Skin of body (tissue), 1 donor: ENCODE measurements at regions not wholly inside any gene's neighbourhood (a gene's known extent, or its start where the extent isn't known, plus 50 kb on each side); places are given as distances from the start of the nearest gene placed in this dataset.
"Not testable (repeated sequence)": the region's sequence is repeated elsewhere in the genome, so short reads cannot be mapped to it uniquely, and the experiment has no call there.

Experiments used
- DNase-seq: peaks from one replicate; lab custom pipeline; 2025; lab: John Stamatoyannopoulos, UW

- DNase-seq, result no peak
Measured at GRCh38 chr4:148881860-148882643, 439.8 kb upstream of the NR3C2 start.

- no peak for DNase-seq
Measured at GRCh38 chr4:148874331-148874730, 432.1 kb upstream of the NR3C2 start.

GRCh38 chr4:148868191-148868590, 426.0 kb upstream of the NR3C2 start:
- DNase-seq, result no peak

GRCh38 chr4:148866666-148867065, 424.5 kb upstream of the NR3C2 start:
- no peak for DNase-seq

- DNase-seq, result no peak
Measured at GRCh38 chr4:148857973-148858534, 415.8 kb upstream of the NR3C2 start.

- DNase-seq, result no peak
Measured at GRCh38 chr4:148857239-148857972, 415.2 kb upstream of the NR3C2 start.

- no peak for DNase-seq
Measured at GRCh38 chr4:148854203-148854602, 412.0 kb upstream of the NR3C2 start.

GRCh38 chr4:148852092-148852699, 410.0 kb upstream of the NR3C2 start:
- DNase-seq, result no peak

- DNase-seq, result no peak
Measured at GRCh38 chr4:148850257-148850995, 408.2 kb upstream of the NR3C2 start.

GRCh38 chr4:148849581-148849980, 407.4 kb upstream of the NR3C2 start:
- no peak for DNase-seq

- DNase-seq, result no peak
Measured at GRCh38 chr4:148847544-148848255, 405.5 kb upstream of the NR3C2 start.

- no peak for DNase-seq
Measured at GRCh38 chr4:148845609-148846008, 403.4 kb upstream of the NR3C2 start.

- DNase-seq, result no peak
Measured at GRCh38 chr4:148843625-148844024, 401.4 kb upstream of the NR3C2 start.

GRCh38 chr4:148842843-148843242, 400.6 kb upstream of the NR3C2 start:
- DNase-seq, result no peak

- DNase-seq, result not testable (repeated sequence)
Measured at GRCh38 chr4:148837571-148837970, 395.4 kb upstream of the NR3C2 start.

GRCh38 chr4:148834804-148835631, 392.8 kb upstream of the NR3C2 start:
- DNase-seq, result peak; percentile 61

- no peak for DNase-seq
Measured at GRCh38 chr4:148831945-148832344, 389.7 kb upstream of the NR3C2 start.

GRCh38 chr4:148828291-148828690, 386.1 kb upstream of the NR3C2 start:
- no peak for DNase-seq

GRCh38 chr4:148827781-148828180, 385.6 kb upstream of the NR3C2 start:
- DNase-seq, result no peak

- no peak for DNase-seq
Measured at GRCh38 chr4:148823419-148823769, 381.2 kb upstream of the NR3C2 start.
